IPS-15b (cell line): ENCODE measurements at regions not wholly inside any gene's neighbourhood (a gene's known extent, or its start where the extent isn't known, plus 50 kb on each side); places are given as distances from the start of the nearest gene placed in this dataset.
"Not testable (repeated sequence)": the region's sequence is repeated elsewhere in the genome, so short reads cannot be mapped to it uniquely, and the experiment has no call there.

Source experiments
- H3K27me3 ChIP-seq: one replicate; pipeline ENCODE4 v1.6.1; 2013; ENCODE audit warnings: low read length; ENCODE audit not compliant: control insufficient read depth, insufficient read depth
- H3K36me3 ChIP-seq: one replicate; pipeline ENCODE4 v1.6.1; 2013; ENCODE audit warnings: low read length; ENCODE audit not compliant: control insufficient read depth, insufficient read depth
- H3K4me1 ChIP-seq: one replicate; pipeline ENCODE4 v1.6.1; 2013; ENCODE audit warnings: mild to moderate bottlenecking, low read length; ENCODE audit not compliant: control insufficient read depth, insufficient read depth
- H3K4me3 ChIP-seq: one replicate; pipeline ENCODE4 v1.5.1; 2013; ENCODE audit warnings: low read depth, low read length
- H3K9ac ChIP-seq: one replicate; pipeline ENCODE4 v1.6.1; 2013; ENCODE audit warnings: low read depth, mild to moderate bottlenecking, low read length
- H3K9me3 ChIP-seq: one replicate; pipeline ENCODE4 v1.6.1; 2013; ENCODE audit warnings: mild to moderate bottlenecking, low read length; ENCODE audit not compliant: control insufficient read depth, insufficient read depth

DNA sequence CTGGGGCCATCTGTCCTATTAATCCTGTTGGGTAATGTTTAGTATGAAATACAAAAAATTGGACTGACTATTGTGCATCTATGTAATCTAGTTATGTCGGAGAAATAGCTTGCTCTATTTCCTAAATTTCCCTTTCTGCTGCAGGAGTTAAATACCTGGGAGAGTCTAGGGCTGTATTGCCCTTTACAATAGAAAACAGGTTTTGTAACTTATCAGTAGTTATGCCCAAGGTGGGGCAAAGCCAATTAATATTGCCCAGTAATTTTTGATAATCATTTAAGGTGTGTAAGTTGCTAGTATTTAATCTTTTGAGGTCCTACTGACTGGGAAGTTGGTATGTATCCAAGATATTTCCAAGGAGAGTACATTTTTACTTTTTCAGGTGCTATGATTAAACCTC is 838.1 kb downstream of the DACH1 start:
- H3K4me1 ChIP-seq, result peaks cover 4% of the 10 kb centered on the region
- no peaks in the 10 kb centered on the region for H3K36me3 ChIP-seq
- no peak overlapping the region for H3K4me3 ChIP-seq
- no peak overlapping the region for H3K9ac ChIP-seq
- peaks cover 60% of the 10 kb centered on the region for H3K27me3 ChIP-seq
- peaks cover 15% of the 10 kb centered on the region for H3K9me3 ChIP-seq

DNA sequence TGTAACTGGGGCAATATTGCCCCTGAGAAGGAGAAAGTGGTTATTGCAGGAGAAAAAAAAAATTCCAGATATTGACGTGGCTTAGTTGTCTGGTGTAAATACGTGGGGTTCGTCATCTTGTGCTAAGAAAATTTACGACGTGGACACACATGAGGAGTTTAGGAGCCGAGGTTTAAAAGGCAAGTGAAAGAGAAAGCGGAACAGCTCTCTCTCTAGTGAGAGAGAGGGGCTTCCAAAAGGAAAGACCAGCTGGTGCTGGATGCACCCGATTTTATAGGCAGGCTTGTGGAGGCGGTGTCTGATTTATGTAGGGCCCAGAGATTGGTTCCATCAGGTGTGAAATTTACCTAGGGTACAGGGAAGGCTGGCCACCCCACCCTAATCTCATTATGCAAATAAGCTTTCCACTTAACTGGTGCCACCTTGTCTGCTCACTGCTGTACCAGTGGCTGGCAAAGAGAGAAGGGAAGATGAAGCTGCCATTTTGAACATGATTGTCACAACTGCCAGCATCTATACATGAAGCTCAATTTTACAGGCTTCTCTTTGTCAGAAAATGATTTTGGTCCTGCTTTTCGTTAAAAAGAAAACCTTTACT is 845.1 kb downstream of the DACH1 start:
- Histone ChIP-seq H3K4me3 (no peak overlapping the region), H3K9me3 (peaks cover under 1% of the 10 kb centered on the region), H3K36me3 (no peaks in the 10 kb centered on the region), H3K4me1 (no peaks in the 10 kb centered on the region), H3K27me3 (peaks cover 11% of the 10 kb centered on the region), H3K9ac (no peak overlapping the region)

DNA sequence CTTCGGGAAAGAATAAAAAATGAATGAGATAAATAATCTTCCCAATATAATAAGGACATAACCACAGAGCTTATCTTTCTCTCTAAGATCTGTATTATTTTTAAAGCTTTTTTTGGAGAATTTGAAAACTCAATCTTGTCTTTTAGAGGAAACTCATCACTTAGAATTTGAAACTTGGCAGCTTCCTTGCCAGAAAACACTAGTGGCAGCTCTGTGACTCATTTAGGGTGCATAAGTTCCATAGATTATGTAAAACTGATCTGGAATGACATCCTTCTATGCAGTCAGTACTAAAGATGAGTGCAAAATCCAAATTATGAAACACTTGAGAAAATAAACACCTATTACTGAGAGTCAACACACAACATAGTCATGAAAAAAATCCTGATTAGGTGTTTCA is 848.0 kb downstream of the DACH1 start:
- no peak overlapping the region for H3K4me3 ChIP-seq
- H3K9me3 ChIP-seq, result no peaks in the 10 kb centered on the region
- H3K36me3 ChIP-seq, result no peaks in the 10 kb centered on the region
- no peaks in the 10 kb centered on the region for H3K4me1 ChIP-seq
- no peak overlapping the region for H3K9ac ChIP-seq
- H3K27me3 ChIP-seq, result no peaks in the 10 kb centered on the region

DNA sequence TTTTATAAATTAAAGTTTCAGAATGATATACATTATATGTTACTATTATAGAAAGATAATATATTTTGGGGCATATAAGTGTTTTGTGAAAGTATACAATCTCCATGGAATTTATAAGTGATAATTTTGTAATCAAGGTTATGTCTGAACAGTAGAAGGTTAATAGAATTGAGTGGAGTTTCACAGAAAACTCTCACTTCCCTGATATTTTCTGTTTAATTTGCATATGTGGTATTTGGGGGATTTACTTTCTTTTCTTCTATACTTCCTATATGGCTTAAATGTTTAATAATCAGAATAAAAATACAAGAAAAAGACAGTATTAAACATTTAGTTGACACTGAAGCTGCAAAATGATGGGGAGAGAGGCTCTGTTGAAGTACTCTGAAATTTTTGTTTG is 848.5 kb downstream of the DACH1 start:
- Histone ChIP-seq H3K27me3 (no peaks in the 10 kb centered on the region), H3K4me3 (no peak overlapping the region)

DNA sequence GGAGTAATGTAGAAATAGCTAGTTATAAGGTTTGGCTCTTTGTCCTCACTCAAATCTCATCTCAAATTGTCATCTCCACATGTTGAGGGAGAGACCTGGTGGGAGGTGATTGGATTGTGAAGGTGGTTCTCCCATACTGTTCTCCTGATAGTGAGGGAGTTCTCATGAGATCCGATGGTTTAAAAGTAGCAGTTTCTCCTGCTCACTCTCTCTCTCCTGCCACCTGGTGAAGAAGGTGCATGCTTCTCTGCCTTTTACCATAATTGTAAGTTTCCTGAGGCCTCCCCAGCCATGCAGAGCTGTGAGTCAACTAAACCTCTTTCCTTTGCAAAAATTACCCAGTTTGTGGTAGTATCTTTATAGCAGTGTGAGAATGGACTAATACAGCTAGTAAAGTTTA is 849.4 kb downstream of the DACH1 start:
- Histone ChIP-seq H3K36me3 (no peaks in the 10 kb centered on the region), H3K9ac (no peak overlapping the region), H3K27me3 (no peaks in the 10 kb centered on the region), H3K4me3 (no peak overlapping the region), H3K4me1 (no peaks in the 10 kb centered on the region), H3K9me3 (no peaks in the 10 kb centered on the region)

More for the DNA sequence above, 848.5 kb downstream of the DACH1 start:
- Histone ChIP-seq H3K36me3 (no peaks in the 10 kb centered on the region), H3K9ac (no peak overlapping the region), H3K9me3 (no peaks in the 10 kb centered on the region), H3K4me1 (no peaks in the 10 kb centered on the region)

DNA sequence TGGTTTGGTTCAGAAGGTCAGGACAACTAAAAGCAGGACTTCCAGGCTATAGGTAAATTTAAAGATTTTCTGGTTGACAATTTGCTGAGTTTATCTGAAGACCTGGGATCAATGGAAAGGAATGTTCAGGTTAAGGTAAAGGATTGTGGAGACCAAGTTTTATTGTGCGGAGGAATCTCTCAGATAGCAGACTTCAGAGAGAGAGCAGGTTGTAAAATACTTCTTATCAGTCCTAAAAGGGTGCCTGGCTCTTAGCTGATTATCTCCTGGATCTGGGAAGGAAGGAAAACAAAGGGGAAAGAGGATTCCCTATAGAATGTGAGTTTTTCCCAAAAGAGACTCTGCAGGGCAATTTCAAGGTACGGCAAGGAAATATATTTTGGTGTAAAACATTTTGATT is 851.5 kb downstream of the DACH1 start:
- no peaks in the 10 kb centered on the region for H3K36me3 ChIP-seq
- H3K27me3 ChIP-seq, result no peaks in the 10 kb centered on the region
- no peak overlapping the region for H3K4me3 ChIP-seq
- H3K4me1 ChIP-seq, result no peaks in the 10 kb centered on the region
- no peak overlapping the region for H3K9ac ChIP-seq
- H3K9me3 ChIP-seq, result no peaks in the 10 kb centered on the region

DNA sequence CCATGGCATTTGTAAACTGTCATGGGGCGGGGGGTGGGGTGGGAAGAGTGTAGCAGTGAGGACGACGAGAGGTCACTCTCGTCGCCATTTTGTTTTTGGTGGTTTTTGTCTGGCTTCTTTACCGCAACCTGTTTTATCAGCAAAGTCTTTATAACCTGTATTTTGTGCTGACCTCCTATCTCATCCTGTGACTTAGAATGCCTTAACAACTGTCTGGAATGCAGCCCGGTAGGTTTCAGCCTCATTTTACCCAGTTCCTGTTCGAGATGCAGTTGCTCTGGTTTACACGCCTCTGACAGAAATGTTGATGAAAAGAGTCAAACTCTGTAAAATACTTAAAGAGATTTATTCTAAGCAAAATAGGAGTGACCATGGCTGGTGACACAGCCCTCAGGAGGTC is 852.0 kb downstream of the DACH1 start:
- Histone ChIP-seq H3K4me3 (no peak overlapping the region), H3K27me3 (no peaks in the 10 kb centered on the region), H3K9me3 (no peaks in the 10 kb centered on the region), H3K36me3 (no peaks in the 10 kb centered on the region), H3K4me1 (no peaks in the 10 kb centered on the region), H3K9ac (no peak overlapping the region)

DNA sequence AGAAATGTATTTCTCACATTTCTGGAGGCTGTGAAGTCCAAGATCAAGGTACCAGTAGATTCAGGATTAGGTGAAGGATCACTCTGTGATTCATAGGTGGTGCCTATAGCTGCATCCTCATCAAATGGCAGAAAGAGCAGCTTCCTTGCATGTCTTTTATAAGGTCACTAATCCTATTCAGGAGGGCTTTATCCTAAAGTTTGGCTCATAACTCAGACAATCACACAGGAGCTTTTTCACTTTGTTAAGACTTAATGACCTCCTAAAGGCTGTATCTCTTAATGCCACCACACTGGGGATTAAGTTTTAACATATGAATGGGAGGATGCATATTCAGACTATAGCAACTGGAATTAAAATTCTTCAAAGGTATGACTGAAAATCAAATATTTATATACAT is 861.1 kb downstream of the DACH1 start:
- Histone ChIP-seq H3K9ac (no peak overlapping the region), H3K4me3 (no peak overlapping the region), H3K27me3 (no peaks in the 10 kb centered on the region), H3K36me3 (no peaks in the 10 kb centered on the region), H3K9me3 (no peaks in the 10 kb centered on the region), H3K4me1 (no peaks in the 10 kb centered on the region)

DNA sequence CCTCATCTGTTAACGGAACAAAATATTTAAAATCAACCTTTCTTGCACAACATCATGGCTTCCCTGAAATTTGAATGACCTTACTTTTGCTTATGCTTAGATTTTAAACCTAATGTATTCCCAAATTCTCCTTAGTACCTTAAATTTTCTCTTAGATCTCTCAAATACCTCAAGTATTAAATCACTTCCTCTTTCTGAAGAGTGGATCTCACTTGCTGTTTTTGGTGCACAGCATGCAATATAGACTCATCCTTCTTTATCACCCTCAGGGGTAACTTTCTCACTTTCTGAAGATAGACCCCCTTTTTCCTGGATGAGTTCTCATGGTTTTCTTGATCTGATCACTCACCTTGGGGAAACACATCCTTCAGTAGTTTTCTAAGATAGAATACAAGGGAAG is 871.7 kb downstream of the DACH1 start:
- Histone ChIP-seq H3K36me3 (no peaks in the 10 kb centered on the region), H3K9me3 (no peaks in the 10 kb centered on the region), H3K4me3 (no peak overlapping the region), H3K27me3 (no peaks in the 10 kb centered on the region), H3K4me1 (no peaks in the 10 kb centered on the region), H3K9ac (no peak overlapping the region)

DNA sequence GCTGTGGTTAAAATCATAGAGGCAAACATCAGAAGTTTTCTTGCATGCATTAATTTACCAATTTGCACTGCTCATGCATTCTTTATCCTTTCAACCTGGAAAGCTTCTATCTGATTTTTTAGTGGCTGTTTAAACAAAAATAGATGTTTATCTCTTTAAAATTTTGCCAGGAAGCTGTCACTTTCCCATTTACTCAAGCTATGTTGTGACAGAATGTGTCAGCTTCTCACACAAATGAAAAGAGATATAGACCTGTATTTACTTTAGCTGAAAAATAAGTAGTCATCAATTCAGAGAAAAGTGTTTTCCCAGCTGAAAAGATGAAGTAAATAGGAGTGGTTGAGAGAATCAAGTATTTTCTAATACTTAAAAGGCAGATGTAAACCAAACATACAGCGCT is 872.8 kb downstream of the DACH1 start:
- H3K9me3 ChIP-seq, result no peaks in the 10 kb centered on the region
- no peaks in the 10 kb centered on the region for H3K36me3 ChIP-seq
- H3K4me1 ChIP-seq, result no peaks in the 10 kb centered on the region
- H3K9ac ChIP-seq, result no peak overlapping the region
- no peaks in the 10 kb centered on the region for H3K27me3 ChIP-seq
- no peak overlapping the region for H3K4me3 ChIP-seq

DNA sequence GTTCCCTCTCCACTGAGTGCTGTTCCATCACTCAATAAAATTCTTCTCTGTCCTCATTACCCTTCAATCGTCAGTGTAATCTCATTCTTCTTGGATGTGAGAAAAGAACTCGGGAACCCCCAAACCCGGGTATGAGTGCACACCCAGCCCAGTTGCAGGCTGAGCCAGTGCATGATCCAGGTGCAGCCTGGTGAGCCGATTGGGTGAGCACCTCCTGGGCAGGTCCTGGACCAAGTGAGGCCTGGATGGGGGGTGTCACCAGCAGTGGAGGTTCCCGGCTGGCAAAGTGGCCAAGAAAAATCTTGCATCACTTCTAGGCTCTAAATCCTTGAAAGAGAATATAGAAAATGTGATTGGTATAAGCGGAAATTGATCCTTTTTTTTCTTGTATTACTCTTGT is 878.8 kb upstream of the KLHL1 start:
- Histone ChIP-seq H3K36me3 (no peaks in the 10 kb centered on the region), H3K4me1 (no peaks in the 10 kb centered on the region), H3K4me3 (no peak overlapping the region), H3K9me3 (no peaks in the 10 kb centered on the region), H3K27me3 (no peaks in the 10 kb centered on the region), H3K9ac (no peak overlapping the region)

DNA sequence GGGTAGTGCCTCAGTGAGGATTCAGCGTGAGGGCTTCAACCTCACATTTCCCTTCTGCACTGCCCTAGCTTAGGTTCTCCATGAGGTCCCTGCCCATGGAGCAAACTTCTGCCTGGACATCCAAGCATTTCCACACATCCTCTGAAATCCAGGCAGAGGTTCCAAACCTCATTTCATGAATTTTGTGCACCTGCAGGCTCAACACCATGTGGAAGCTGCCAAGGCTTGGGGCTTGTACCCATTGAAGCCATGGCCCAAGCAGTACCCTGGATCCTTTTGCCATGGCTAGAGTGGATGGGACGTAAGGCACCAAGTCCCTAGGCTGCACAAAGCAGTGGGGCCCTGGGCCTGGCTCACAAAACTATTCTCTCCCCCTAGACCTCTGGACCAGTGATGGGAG is 877.1 kb upstream of the KLHL1 start:
- no peaks in the 10 kb centered on the region for H3K9me3 ChIP-seq
- H3K4me3 ChIP-seq, result no peak overlapping the region
- H3K27me3 ChIP-seq, result no peaks in the 10 kb centered on the region
- no peak overlapping the region for H3K9ac ChIP-seq
- H3K36me3 ChIP-seq, result no peaks in the 10 kb centered on the region
- H3K4me1 ChIP-seq, result no peaks in the 10 kb centered on the region

DNA sequence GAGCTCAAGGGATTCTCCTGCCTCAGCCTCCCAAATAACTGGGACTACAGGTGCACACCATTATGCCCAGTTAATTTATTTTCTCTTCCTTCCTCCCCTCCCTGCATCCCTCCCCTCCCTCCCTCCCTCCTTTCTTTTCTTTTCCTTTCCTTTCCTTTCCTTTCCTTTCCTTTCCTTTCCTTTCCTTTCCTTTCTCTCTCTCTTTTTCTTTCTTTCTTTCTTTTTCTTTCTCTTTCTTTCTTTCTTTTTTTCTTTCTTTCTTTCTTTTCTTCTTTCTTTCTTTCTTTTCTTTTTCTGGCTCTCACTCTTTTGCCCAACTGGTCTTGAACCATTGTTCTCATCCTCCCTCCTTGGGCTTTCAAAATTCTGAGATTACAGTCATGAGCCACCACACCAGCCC is 873.0 kb upstream of the KLHL1 start:
- H3K4me3 ChIP-seq, H3K9ac ChIP-seq, H3K27me3 ChIP-seq, H3K4me1 ChIP-seq, H3K36me3 ChIP-seq, H3K9me3 ChIP-seq: not testable (repeated sequence)
